AG04449 (cell line): ENCODE measurements at regions not wholly inside any gene's neighbourhood (a gene's known extent, or its start where the extent isn't known, plus 50 kb on each side); places are given as distances from the start of the nearest gene placed in this dataset.

Experiments used
- CTCF ChIA-PET: fragments of 350-600 bp; formaldehyde crosslinking; extraction: SDS; loops from one replicate; lab custom pipeline; 2021; ENCODE audit warnings: antibody characterized with exemption; lab: Yijun Ruan, JAX
- POLR2A ChIA-PET: fragments of 400-600, 350-600 bp; formaldehyde crosslinking; extraction: SDS; loops from one replicate; lab custom pipeline; 2020; ENCODE audit warnings: antibody characterized with exemption, inconsistent platforms; lab: Yijun Ruan, JAX
- DNase-seq: peaks from one replicate; pipeline ENCODE4 v3.0.0-alpha.2; 2010; ENCODE audit warnings: low read depth, low spot score
- H3K4me3 ChIP-seq: 2 replicates; pipeline ENCODE4 v1.5.1; 2011; ENCODE audit warnings: low read depth, mild to moderate bottlenecking, control low read depth, low read length
- TF ChIP-seq, protein P1 (sequence below): IDR thresholded peaks from one replicate; pipeline ENCODE4 v1.5.1; 2011; ENCODE audit warnings: mild to moderate bottlenecking, moderate library complexity, low read length, control low read depth, inconsistent platforms; ENCODE audit not compliant: insufficient read depth; ENCODE audit errors: missing control alignments

DNA sequence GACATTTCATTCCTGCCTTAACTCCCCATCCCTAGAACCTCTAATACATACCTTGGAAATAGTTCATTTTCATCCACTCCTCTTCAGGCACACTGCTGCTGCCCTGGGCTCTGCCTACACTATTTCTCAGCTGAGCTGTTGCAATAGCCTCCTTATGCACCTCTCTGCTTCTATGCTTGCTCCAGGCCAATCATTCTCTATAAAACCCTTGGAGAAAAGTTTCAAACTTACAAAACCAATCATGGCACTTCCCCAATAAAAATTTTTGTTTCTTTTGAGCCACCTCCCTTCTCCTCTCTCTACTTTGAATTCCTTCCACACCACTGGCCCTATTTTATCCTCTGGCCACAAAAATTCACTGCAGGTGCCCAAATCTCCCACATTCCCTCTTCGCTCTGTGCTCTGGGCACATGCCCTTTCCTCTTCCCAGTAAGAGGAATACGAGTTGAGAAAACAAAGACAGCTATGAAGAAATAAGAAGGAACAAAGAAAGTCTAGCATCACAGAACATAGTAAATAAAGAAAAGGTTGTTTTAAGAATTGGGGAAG lies 301.4 kb downstream of the ELAVL2 start:
- no peak for DNase-seq
- TF ChIP-seq, protein P1, sequence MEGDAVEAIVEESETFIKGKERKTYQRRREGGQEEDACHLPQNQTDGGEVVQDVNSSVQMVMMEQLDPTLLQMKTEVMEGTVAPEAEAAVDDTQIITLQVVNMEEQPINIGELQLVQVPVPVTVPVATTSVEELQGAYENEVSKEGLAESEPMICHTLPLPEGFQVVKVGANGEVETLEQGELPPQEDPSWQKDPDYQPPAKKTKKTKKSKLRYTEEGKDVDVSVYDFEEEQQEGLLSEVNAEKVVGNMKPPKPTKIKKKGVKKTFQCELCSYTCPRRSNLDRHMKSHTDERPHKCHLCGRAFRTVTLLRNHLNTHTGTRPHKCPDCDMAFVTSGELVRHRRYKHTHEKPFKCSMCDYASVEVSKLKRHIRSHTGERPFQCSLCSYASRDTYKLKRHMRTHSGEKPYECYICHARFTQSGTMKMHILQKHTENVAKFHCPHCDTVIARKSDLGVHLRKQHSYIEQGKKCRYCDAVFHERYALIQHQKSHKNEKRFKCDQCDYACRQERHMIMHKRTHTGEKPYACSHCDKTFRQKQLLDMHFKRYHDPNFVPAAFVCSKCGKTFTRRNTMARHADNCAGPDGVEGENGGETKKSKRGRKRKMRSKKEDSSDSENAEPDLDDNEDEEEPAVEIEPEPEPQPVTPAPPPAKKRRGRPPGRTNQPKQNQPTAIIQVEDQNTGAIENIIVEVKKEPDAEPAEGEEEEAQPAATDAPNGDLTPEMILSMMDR: no peak
- POLR2A ChIA-PET: no interaction called here
- CTCF ChIA-PET: no interaction called here
- no peak overlapping the region for H3K4me3 ChIP-seq

DNA sequence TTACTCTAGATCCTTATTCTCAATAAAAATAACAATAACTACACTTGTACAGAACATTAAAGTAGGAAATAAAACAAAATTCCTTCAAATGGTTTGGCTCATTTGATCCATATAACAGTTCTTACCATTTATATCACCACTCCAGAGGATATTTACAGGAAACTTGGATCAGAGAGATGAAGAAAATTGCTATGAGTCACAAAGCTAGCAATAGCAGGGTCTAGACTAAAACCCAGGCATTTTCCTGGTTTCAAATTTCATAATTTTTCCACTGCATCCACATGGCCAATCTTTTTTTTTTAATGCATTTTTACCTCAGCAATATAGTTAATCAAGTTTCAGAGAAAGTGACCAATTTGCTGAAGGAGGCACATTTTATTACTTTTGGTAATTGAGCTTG lies 299.2 kb downstream of the ELAVL2 start:
- TF ChIP-seq, protein P1: no peak
- CTCF ChIA-PET: no interaction called here
- no peak overlapping the region for H3K4me3 ChIP-seq
- POLR2A ChIA-PET: no interaction called here
- DNase-seq: no peak

DNA sequence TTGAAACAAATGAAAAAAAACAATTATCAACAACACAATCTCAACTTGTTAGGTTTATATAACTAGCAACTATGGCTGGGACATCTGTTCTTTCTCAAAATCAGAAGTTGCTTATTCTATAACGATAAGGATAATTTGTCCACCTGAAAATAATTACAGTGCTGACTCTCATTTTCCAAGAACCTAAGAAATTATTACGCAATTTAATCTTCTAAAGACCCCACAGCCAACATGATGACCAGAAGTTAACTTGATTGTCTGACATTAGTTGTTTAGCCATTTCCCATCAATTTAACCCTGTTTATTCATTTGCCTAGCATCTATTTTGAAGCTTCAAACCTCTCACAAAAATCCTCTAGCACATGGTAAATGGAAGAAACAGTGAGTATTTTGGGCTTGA lies 293.8 kb downstream of the ELAVL2 start:
- H3K4me3 ChIP-seq: no peak overlapping the region
- DNase-seq: no peak
- CTCF ChIA-PET: no interaction called here
- POLR2A ChIA-PET: no interaction called here
- TF ChIP-seq, protein P1: no peak

DNA sequence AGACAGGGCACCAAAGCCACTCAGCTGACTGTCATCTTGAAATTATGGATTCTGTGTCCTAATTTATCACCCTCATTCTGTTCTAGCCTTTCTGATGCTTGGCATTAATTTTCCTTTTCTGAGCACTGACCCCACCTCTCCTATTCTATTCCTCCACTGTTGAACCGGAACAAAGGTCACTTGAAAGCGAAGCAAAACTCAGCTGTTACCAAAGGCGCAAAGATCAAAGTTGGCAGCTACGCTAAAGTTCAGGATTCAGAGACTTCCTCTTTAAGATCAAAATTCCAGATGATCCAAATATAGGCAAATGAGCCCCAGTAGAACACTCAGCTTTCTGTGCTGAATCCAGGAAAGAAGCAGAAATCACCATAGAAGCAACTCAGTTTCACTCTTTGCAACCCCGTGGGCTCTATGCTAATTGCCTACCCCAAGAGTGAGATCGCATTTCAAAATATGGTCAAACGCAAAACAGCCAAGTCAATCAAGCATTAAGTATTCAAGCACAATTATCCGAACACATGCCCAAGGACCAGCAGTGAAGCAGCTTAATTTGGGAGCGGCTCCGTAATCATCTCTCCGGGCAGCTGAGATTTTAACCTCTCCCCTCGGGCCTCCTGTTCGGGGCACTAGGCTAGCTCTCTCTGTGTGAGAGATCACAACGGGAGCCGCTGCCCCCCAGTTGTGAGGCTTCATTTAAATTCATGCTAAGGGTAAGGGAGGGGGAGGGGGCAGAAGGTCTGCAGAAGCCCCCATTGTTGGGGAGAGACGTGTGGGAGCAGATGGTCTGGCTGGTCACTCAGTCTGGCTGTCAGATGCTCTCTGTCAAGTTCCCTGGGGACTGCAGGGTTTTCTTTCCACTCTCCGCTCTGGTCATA lies 288.6 kb downstream of the ELAVL2 start:
- CTCF ChIA-PET: no interaction called here

DNA sequence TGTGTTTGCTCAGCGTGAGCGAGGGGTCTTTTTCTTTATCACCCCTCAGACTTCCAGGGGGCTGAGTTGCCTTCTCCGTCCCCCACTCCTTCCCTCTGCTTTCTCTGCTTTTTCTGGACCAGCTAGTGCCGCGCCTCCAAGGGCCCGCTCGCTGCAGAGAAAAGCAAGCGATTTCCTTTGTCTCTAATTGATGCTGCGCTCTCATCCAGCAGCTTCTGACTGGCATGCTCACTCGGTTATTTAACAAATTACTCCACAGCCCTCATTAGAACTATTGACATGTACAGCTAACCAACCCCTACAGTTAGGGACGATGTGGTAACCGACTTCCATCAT lies 288.0 kb downstream of the ELAVL2 start:
- TF ChIP-seq, protein P1: no peak
- ChIA-PET CTCF (no interaction called here), POLR2A (no interaction called here)
- no peak for DNase-seq
- H3K4me3 ChIP-seq: no peak overlapping the region

More for the DNA sequence above, 288.6 kb downstream of the ELAVL2 start:
- H3K4me3 ChIP-seq: no peak overlapping the region
- POLR2A ChIA-PET: no interaction called here
- TF ChIP-seq, protein P1: no peak
- DNase-seq: no peak

DNA sequence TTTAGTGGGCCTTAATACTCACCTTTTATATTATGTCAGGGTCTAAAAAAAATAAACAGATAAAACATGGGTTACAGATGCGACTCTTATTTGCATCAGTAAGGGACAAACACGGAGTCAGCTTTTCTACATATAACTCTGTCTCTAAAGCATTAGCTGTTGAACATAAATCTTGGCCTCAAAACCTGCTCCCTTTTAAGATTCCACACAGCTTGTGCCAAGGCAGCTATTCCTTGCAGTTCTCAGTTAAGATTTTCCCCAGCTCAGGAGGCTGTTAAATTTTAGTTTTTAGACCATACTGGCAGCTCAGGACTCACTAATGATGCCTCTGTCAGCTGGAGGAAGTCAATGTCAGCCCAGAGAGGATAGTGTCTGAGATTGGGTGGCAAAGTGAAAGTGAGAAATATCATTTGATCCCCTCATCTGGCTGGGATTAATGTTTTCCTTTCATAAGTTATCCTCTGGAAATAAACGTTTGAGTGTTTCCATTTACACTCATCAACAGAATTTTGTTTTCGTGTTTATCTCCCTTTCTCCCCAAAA lies 287.5 kb downstream of the ELAVL2 start:
- TF ChIP-seq, protein P1: no peak
- DNase-seq: no peak
- ChIA-PET CTCF (no interaction called here), POLR2A (no interaction called here)
- no peak overlapping the region for H3K4me3 ChIP-seq
